GM11168 (cell line): ENCODE measurements at regions not wholly inside any gene's neighbourhood (a gene's known extent, or its start where the extent isn't known, plus 50 kb on each side); places are given as distances from the start of the nearest gene placed in this dataset.

ENCODE experiments used
- in situ Hi-C: fragments of 300-500 bp; cut with MboI; formaldehyde crosslinking; loops from one replicate; pipeline ENCODE4 v1.12.0; 2022; ENCODE audit warnings: low sequenced_read_pairs; ENCODE audit not compliant: unreplicated experiment

- in situ Hi-C loops: loop anchor here (5.0 kb wide), 1 partner anchor 47 kb away; no protein-coding TSS in a partner anchor
These were observed 112.4 kb upstream of the MAX start for GRCh38 chr14:65214741-65215140.

- in situ Hi-C loops: loop anchor here (5.0 kb wide), 1 partner anchor 52 kb away; no protein-coding TSS in a partner anchor
These were observed 117.0 kb upstream of the MAX start for GRCh38 chr14:65219353-65219752.

- in situ Hi-C loops: no loop called here
These were observed 120.1 kb upstream of the MAX start for GRCh38 chr14:65222440-65222858.

- in situ Hi-C loops: no loop called here
These were observed 121.3 kb upstream of the MAX start for GRCh38 chr14:65223636-65224035.

GRCh38 chr14:65224799-65225198 is 122.5 kb upstream of the MAX start:
- in situ Hi-C loops: no loop called here

GRCh38 chr14:65225299-65226159 is 123.2 kb upstream of the MAX start:
- in situ Hi-C loops: no loop called here

- in situ Hi-C loops: no loop called here
These were observed 124.7 kb upstream of the MAX start for GRCh38 chr14:65226824-65227604.

- in situ Hi-C loops: no loop called here
These were observed 126.1 kb upstream of the MAX start for GRCh38 chr14:65228436-65228835.

- in situ Hi-C loops: no loop called here
These were observed 126.8 kb upstream of the MAX start for GRCh38 chr14:65228956-65229747.

GRCh38 chr14:65229748-65230728 is 127.7 kb upstream of the MAX start:
- in situ Hi-C loops: no loop called here

GRCh38 chr14:65231286-65231980 is 129.1 kb upstream of the MAX start:
- in situ Hi-C loops: no loop called here

GRCh38 chr14:65234752-65235361 is 132.5 kb upstream of the MAX start:
- in situ Hi-C loops: no loop called here

GRCh38 chr14:65237023-65237814 is 134.9 kb upstream of the MAX start:
- in situ Hi-C loops: no loop called here

- in situ Hi-C loops: no loop called here
These were observed 135.6 kb upstream of the MAX start for GRCh38 chr14:65237941-65238340.

GRCh38 chr14:65238456-65238855 is 136.1 kb upstream of the MAX start:
- in situ Hi-C loops: no loop called here

- in situ Hi-C loops: no loop called here
These were observed 137.0 kb upstream of the MAX start for GRCh38 chr14:65239143-65239937.

GRCh38 chr14:65239938-65240296 is 137.6 kb upstream of the MAX start:
- in situ Hi-C loops: no loop called here
